Muscle layer of colon (tissue), 2 donors: ENCODE measurements at regions not wholly inside any gene's neighbourhood (a gene's known extent, or its start where the extent isn't known, plus 50 kb on each side); places are given as distances from the start of the nearest gene placed in this dataset.
"Not testable (repeated sequence)": the region's sequence is repeated elsewhere in the genome, so short reads cannot be mapped to it uniquely, and the experiment has no call there.

ENCODE experiments used
- H3K27ac ChIP-seq: one replicate; pipeline ENCODE4 v1.7.0; 2013; ENCODE audit warnings: low read depth, mild to moderate bottlenecking, low read length, moderate library complexity
- H3K27me3 ChIP-seq, 2 donors: one replicate each; pipeline ENCODE4 v1.7.0; 2013; ENCODE audit warnings: low read length in 2 of 2, mild to moderate bottlenecking in 2 of 2; ENCODE audit not compliant: insufficient read depth in 2 of 2, control insufficient read depth in 1 of 2
- H3K36me3 ChIP-seq: one replicate; pipeline ENCODE4 v1.7.0; 2013; ENCODE audit warnings: mild to moderate bottlenecking, low read length; ENCODE audit not compliant: insufficient read depth
- H3K4me1 ChIP-seq: one replicate; pipeline ENCODE4 v1.7.0; 2013; ENCODE audit warnings: mild to moderate bottlenecking, low read length; ENCODE audit not compliant: insufficient read depth
- H3K4me3 ChIP-seq, 2 donors: one replicate each; pipeline ENCODE4 v1.7.0; 2013; ENCODE audit warnings: low read length in 2 of 2, low read depth in 1 of 2, mild to moderate bottlenecking in 1 of 2, moderate library complexity in 1 of 2
- H3K9ac ChIP-seq: one replicate; pipeline ENCODE4 v1.7.0; 2013; ENCODE audit warnings: low read length
- H3K9me3 ChIP-seq: one replicate; pipeline ENCODE4 v1.7.0; 2013; ENCODE audit warnings: mild to moderate bottlenecking, low read length
- donor health status: abdominal sarcoma.
- donor health status: Adenocarcinoma of cecum.

GRCh38 chr4:72901553-72901952 lies 168.0 kb downstream of the COX18 start:
- no peaks in the 10 kb centered on the region for H3K9me3 ChIP-seq
- no peaks in the 10 kb centered on the region for H3K36me3 ChIP-seq
- H3K4me3 ChIP-seq = no peak overlapping the region
- H3K27me3 ChIP-seq = no peaks in the 10 kb centered on the region
- no peak overlapping the region for H3K9ac ChIP-seq
- no peaks in the 10 kb centered on the region for H3K4me1 ChIP-seq
- H3K27ac ChIP-seq = no peak overlapping the region

GRCh38 chr4:72900952-72901351 lies 168.6 kb downstream of the COX18 start:
- no peaks in the 10 kb centered on the region for H3K27me3 ChIP-seq
- no peak overlapping the region for H3K4me3 ChIP-seq
- no peaks in the 10 kb centered on the region for H3K4me1 ChIP-seq
- H3K9me3 ChIP-seq = no peaks in the 10 kb centered on the region
- no peak overlapping the region for H3K9ac ChIP-seq
- no peaks in the 10 kb centered on the region for H3K36me3 ChIP-seq
- no peak overlapping the region for H3K27ac ChIP-seq

GRCh38 chr4:72899621-72900020 lies 169.9 kb downstream of the COX18 start:
- no peaks in the 10 kb centered on the region for H3K9me3 ChIP-seq

GRCh38 chr4:72899214-72899613 lies 170.3 kb downstream of the COX18 start:
- H3K4me3 ChIP-seq = no peak overlapping the region
- H3K27me3 ChIP-seq = no peaks in the 10 kb centered on the region
- H3K9me3 ChIP-seq = no peaks in the 10 kb centered on the region
- H3K4me1 ChIP-seq = no peaks in the 10 kb centered on the region
- no peak overlapping the region for H3K27ac ChIP-seq
- no peak overlapping the region for H3K9ac ChIP-seq
- no peaks in the 10 kb centered on the region for H3K36me3 ChIP-seq

More at GRCh38 chr4:72899621-72900020, 169.9 kb downstream of the COX18 start:
- Histone ChIP-seq H3K9ac (no peak overlapping the region), H3K36me3 (no peaks in the 10 kb centered on the region), H3K4me3 (no peak overlapping the region), H3K27me3 (no peaks in the 10 kb centered on the region), H3K4me1 (no peaks in the 10 kb centered on the region), H3K27ac (no peak overlapping the region)

- Histone ChIP-seq H3K4me1 (no peaks in the 10 kb centered on the region), H3K9ac (no peak overlapping the region), H3K9me3 (no peaks in the 10 kb centered on the region), H3K27me3 (no peaks in the 10 kb centered on the region), H3K4me3 (no peak overlapping the region), H3K27ac (no peak overlapping the region), H3K36me3 (no peaks in the 10 kb centered on the region)
Observed at GRCh38 chr4:72896515-72896914, 173.0 kb downstream of the COX18 start.

- Histone ChIP-seq H3K27ac (no peak overlapping the region), H3K9me3 (no peaks in the 10 kb centered on the region), H3K4me3 (no peak overlapping the region), H3K27me3 (no peaks in the 10 kb centered on the region), H3K9ac (no peak overlapping the region), H3K4me1 (no peaks in the 10 kb centered on the region), H3K36me3 (no peaks in the 10 kb centered on the region)
Observed at GRCh38 chr4:72895408-72895807, 174.1 kb downstream of the COX18 start.

GRCh38 chr4:72893354-72894066 lies 176.0 kb downstream of the COX18 start:
- Histone ChIP-seq H3K27ac (no peak overlapping the region), H3K9me3 (no peaks in the 10 kb centered on the region)

GRCh38 chr4:72888331-72888730 lies 181.2 kb downstream of the COX18 start:
- Histone ChIP-seq H3K4me3 (no peak overlapping the region), H3K4me1 (no peaks in the 10 kb centered on the region), H3K9ac (no peak overlapping the region), H3K27me3 (no peaks in the 10 kb centered on the region), H3K36me3 (no peaks in the 10 kb centered on the region), H3K27ac (no peak overlapping the region), H3K9me3 (no peaks in the 10 kb centered on the region)

More at GRCh38 chr4:72893354-72894066, 176.0 kb downstream of the COX18 start:
- H3K9ac ChIP-seq = no peak overlapping the region
- no peak overlapping the region for H3K4me3 ChIP-seq
- no peaks in the 10 kb centered on the region for H3K4me1 ChIP-seq
- H3K36me3 ChIP-seq = no peaks in the 10 kb centered on the region
- no peaks in the 10 kb centered on the region for H3K27me3 ChIP-seq

- H3K36me3 ChIP-seq = no peaks in the 10 kb centered on the region
- H3K9me3 ChIP-seq = no peaks in the 10 kb centered on the region
- H3K27ac ChIP-seq = no peak overlapping the region
- H3K27me3 ChIP-seq = no peaks in the 10 kb centered on the region
- H3K4me1 ChIP-seq = no peaks in the 10 kb centered on the region
- no peak overlapping the region for H3K4me3 ChIP-seq
- H3K9ac ChIP-seq = no peak overlapping the region
Observed at GRCh38 chr4:72887152-72887551, 182.4 kb downstream of the COX18 start.

- Histone ChIP-seq H3K4me1 (no peaks in the 10 kb centered on the region), H3K9ac (no peak overlapping the region), H3K27ac (no peak overlapping the region), H3K27me3 (no peaks in the 10 kb centered on the region), H3K9me3 (no peaks in the 10 kb centered on the region), H3K36me3 (no peaks in the 10 kb centered on the region), H3K4me3 (no peak overlapping the region)
Observed at GRCh38 chr4:72886602-72887001, 182.9 kb downstream of the COX18 start.

GRCh38 chr4:72884225-72884624 lies 185.3 kb downstream of the COX18 start:
- not testable (repeated sequence) for H3K4me3 ChIP-seq, H3K27me3 ChIP-seq, H3K27ac ChIP-seq, H3K9me3 ChIP-seq, H3K4me1 ChIP-seq, H3K36me3 ChIP-seq, H3K9ac ChIP-seq

GRCh38 chr4:72876946-72877345 lies 192.6 kb downstream of the COX18 start:
- Histone ChIP-seq H3K9me3 (no peaks in the 10 kb centered on the region), H3K4me1 (no peaks in the 10 kb centered on the region), H3K4me3 (no peak overlapping the region), H3K27ac (no peak overlapping the region), H3K36me3 (no peaks in the 10 kb centered on the region), H3K9ac (no peak overlapping the region), H3K27me3 (no peaks in the 10 kb centered on the region)
